Nephron progenitor cell (in vitro differentiated cells): ENCODE measurements at regions not wholly inside any gene's neighbourhood (a gene's known extent, or its start where the extent isn't known, plus 50 kb on each side); places are given as distances from the start of the nearest gene placed in this dataset.

Experiments
- DNase-seq: peaks from one replicate; pipeline ENCODE4 v3.0.0; 2021
- H3K27ac Mint-ChIP-seq: 2 replicates; pipeline ENCODE4 v1.8.0; 2021; ENCODE audit warnings: mild to moderate bottlenecking, moderate library complexity, mixed read lengths
- H3K27me3 Mint-ChIP-seq: 2 replicates; pipeline ENCODE4 v1.8.0; 2021; ENCODE audit warnings: mild to moderate bottlenecking, low read depth, mixed read lengths; ENCODE audit not compliant: poor library complexity
- H3K36me3 Mint-ChIP-seq: 2 replicates; pipeline ENCODE4 v1.8.0; 2021; ENCODE audit warnings: low read depth, mixed read lengths
- H3K4me1 Mint-ChIP-seq: 2 replicates; pipeline ENCODE4 v1.8.0; 2021; ENCODE audit warnings: mixed read lengths
- H3K4me3 Mint-ChIP-seq: 2 replicates; pipeline ENCODE4 v1.8.0; 2021; ENCODE audit warnings: mild to moderate bottlenecking, moderate library complexity, mixed read lengths
- H3K9me3 Mint-ChIP-seq: 2 replicates; pipeline ENCODE4 v1.8.0; 2021; ENCODE audit warnings: mild to moderate bottlenecking, moderate library complexity, mixed read lengths
- CTCF ChIP-seq: fragments of 200-600 bp; sonication (generic); IDR thresholded peaks from 2 replicates; pipeline ENCODE4 v1.5.0; 2021; ENCODE audit warnings: antibody characterized with exemption

- peaks cover 8% of the 10 kb centered on the region for H3K27me3 Mint-ChIP-seq
- no peaks in the 10 kb centered on the region for H3K36me3 Mint-ChIP-seq
- no peaks in the 10 kb centered on the region for H3K4me1 Mint-ChIP-seq
- TF ChIP-seq CTCF, result no peak
- DNase-seq, result no peak
- no peak overlapping the region for H3K27ac Mint-ChIP-seq
- no peaks in the 10 kb centered on the region for H3K9me3 Mint-ChIP-seq
- H3K4me3 Mint-ChIP-seq, result no peak overlapping the region
These were observed 94.7 kb upstream of the CWC22 start for GRCh38 chr2:180101846-180102245.

DNA sequence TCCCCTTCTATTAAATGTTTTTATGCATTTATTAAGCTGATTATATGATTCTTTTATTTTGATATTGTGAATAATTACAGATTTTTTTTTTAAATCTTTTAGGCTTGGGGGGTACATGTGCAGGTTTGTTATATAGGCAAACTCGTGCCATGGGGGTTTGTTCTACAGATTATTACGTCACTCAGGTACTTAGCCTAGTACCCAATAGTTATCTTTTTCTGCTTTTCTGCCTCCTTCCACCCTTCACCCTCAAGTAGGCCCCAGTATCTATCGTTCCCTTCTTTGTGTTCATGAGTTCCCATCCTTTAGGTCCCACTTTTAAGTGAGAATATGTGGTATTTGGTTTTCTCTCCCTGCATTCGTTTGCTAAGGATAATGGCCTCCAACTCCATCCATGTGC lies 92.2 kb upstream of the CWC22 start:
- no peaks in the 10 kb centered on the region for H3K36me3 Mint-ChIP-seq
- no peak for DNase-seq
- H3K9me3 Mint-ChIP-seq, result no peaks in the 10 kb centered on the region
- peaks cover 8% of the 10 kb centered on the region for H3K27me3 Mint-ChIP-seq
- no peak for TF ChIP-seq CTCF
- H3K27ac Mint-ChIP-seq, result no peak overlapping the region
- H3K4me1 Mint-ChIP-seq, result no peaks in the 10 kb centered on the region
- H3K4me3 Mint-ChIP-seq, result no peak overlapping the region

GRCh38 chr2:180085144-180085543 lies 78.0 kb upstream of the CWC22 start:
- DNase-seq, result no peak
- no peaks in the 10 kb centered on the region for H3K4me1 Mint-ChIP-seq
- TF ChIP-seq CTCF, result no peak
- H3K27me3 Mint-ChIP-seq, result peaks cover 3% of the 10 kb centered on the region
- peaks cover 36% of the 10 kb centered on the region for H3K9me3 Mint-ChIP-seq
- no peaks in the 10 kb centered on the region for H3K36me3 Mint-ChIP-seq
- no peak overlapping the region for H3K27ac Mint-ChIP-seq
- no peak overlapping the region for H3K4me3 Mint-ChIP-seq

DNA sequence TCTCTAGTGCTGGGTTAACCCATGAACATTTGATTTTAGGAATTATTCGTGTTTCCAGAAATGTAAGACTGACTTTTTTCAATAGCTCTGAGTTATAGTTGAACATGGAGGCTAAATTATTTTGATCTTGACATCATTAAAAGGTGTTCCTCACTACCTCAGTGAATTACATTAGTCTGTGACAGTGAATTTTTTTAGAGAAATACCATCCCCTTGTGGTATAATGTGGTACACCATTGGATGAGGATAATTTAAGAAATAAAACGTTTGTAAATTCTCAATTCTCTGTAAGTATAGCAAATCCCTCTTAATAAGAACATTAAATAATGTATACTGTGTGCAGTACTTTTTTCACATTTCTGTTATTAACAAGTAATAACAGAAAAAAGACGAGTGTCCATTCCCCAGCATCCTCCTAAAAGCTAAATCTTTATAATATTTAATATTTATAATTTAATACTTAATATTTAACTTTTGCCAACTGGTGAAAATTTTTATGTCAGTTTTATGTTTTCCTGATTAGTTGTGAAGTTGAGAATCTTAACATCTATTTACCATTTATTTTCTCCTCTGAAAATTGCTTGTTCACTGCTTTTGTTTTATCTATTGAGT lies 70.3 kb upstream of the CWC22 start:
- H3K27ac Mint-ChIP-seq, result no peak overlapping the region
- no peak for DNase-seq

GRCh38 chr2:180075870-180076269 lies 68.8 kb upstream of the CWC22 start:
- Mint-ChIP-seq H3K4me1 (no peaks in the 10 kb centered on the region), H3K27me3 (no peaks in the 10 kb centered on the region)

More for the DNA sequence above, 70.3 kb upstream of the CWC22 start:
- Mint-ChIP-seq H3K4me1 (no peaks in the 10 kb centered on the region), H3K4me3 (no peak overlapping the region), H3K36me3 (no peaks in the 10 kb centered on the region), H3K9me3 (peaks cover 23% of the 10 kb centered on the region), H3K27me3 (no peaks in the 10 kb centered on the region)
- peak; percentile 91 for TF ChIP-seq CTCF

More at GRCh38 chr2:180075870-180076269, 68.8 kb upstream of the CWC22 start:
- no peaks in the 10 kb centered on the region for H3K36me3 Mint-ChIP-seq
- no peak overlapping the region for H3K27ac Mint-ChIP-seq
- no peak for TF ChIP-seq CTCF
- peaks cover 11% of the 10 kb centered on the region for H3K9me3 Mint-ChIP-seq
- no peak for DNase-seq
- no peak overlapping the region for H3K4me3 Mint-ChIP-seq
